ENCODE measurements at regions not wholly inside any gene's neighbourhood (a gene's known extent, or its start where the extent isn't known, plus 50 kb on each side); places are given as distances from the start of the nearest gene placed in this dataset.
A peak's percentile ranks its signal among the peaks of the same experiment; 100 is the strongest.
"Not testable (repeated sequence)": the region's sequence is repeated elsewhere in the genome, so short reads cannot be mapped to it uniquely, and the experiment has no call there.

- DNase-seq (ENCODE audit: extremely low spot score) = no peak
- Histone ChIP-seq H3K9me3 (no peaks in the 10 kb centered on the region), H3K27ac (replicated peaks in 1 of 4) (no peak overlapping the region), H3K36me3 (no peaks in the 10 kb centered on the region), H3K27me3 (peaks cover 0 to 30% (median 0%) of the 10 kb centered on the region in 4 donors), H3K4me1 (peaks cover 0 to 8% (median 3%) of the 10 kb centered on the region in 4 donors), H3K4me3 (no peak overlapping the region)
- WGBS = 86% methylated on average over 10 of the region's 10 CpGs
- intact Hi-C loops (cut with DNase I) = no loop called here
- TF ChIP-seq CTCF (IDR thresholded peaks at IDR 0.05) (no peak), EP300 (IDR thresholded peaks at IDR 0.05) (no peak), POLR2A (IDR thresholded peaks at IDR 0.05; ENCODE audit: low read depth) (no peak), POLR2AphosphoS5 (IDR thresholded peaks at IDR 0.05) (no peak)
Measured at GRCh38 chr10:133011882-133012281, 69.5 kb upstream of the CFAP46 start.

GRCh38 chr10:133011393-133011792 lies 69.0 kb upstream of the CFAP46 start:
- H3K4me1 ChIP-seq; DNase-seq (ENCODE audit: extremely low spot score); H3K4me3 ChIP-seq; H3K9me3 ChIP-seq; H3K27ac ChIP-seq (replicated peaks in 1 of 4); intact Hi-C loops (cut with DNase I); H3K36me3 ChIP-seq: not testable (repeated sequence)
- WGBS = 84% methylated on average over 9 of the region's 9 CpGs
- peaks cover 0 to 30% (median 0%) of the 10 kb centered on the region in 4 donors for H3K27me3 ChIP-seq

GRCh38 chr10:133010843-133011179 lies 68.4 kb upstream of the CFAP46 start:
- H3K27ac ChIP-seq (replicated peaks in 1 of 4); DNase-seq (ENCODE audit: extremely low spot score); H3K4me3 ChIP-seq; H3K9me3 ChIP-seq; H3K36me3 ChIP-seq; H3K4me1 ChIP-seq; intact Hi-C loops (cut with DNase I): not testable (repeated sequence)
- WGBS = 91% methylated on average over 6 of the region's 6 CpGs
- H3K27me3 ChIP-seq = peaks cover 0 to 30% (median 0%) of the 10 kb centered on the region in 4 donors

- no peak overlapping the region for H3K27ac ChIP-seq (replicated peaks in 1 of 4)
- peaks cover 0 to 8% (median 3%) of the 10 kb centered on the region in 4 donors for H3K4me1 ChIP-seq
- no peaks in the 10 kb centered on the region for H3K36me3 ChIP-seq
- DNase-seq (ENCODE audit: extremely low spot score) = peak; percentile 98
- intact Hi-C loops (cut with DNase I) = no loop called here
- TF ChIP-seq POLR2AphosphoS5 (IDR thresholded peaks at IDR 0.05) = no peak
- TF ChIP-seq EP300 (IDR thresholded peaks at IDR 0.05) = no peak
- no peak for TF ChIP-seq CTCF (IDR thresholded peaks at IDR 0.05)
- no peak for TF ChIP-seq POLR2A (IDR thresholded peaks at IDR 0.05; ENCODE audit: low read depth)
- H3K27me3 ChIP-seq = peaks cover 0 to 27% (median 0%) of the 10 kb centered on the region in 4 donors
- H3K9me3 ChIP-seq = no peaks in the 10 kb centered on the region
- 77% methylated on average over 18 of the region's 23 CpGs for WGBS
- H3K4me3 ChIP-seq = peak overlapping the region in 1 of 4 donors; percentile 3
Measured at GRCh38 chr10:133010095-133010842, 67.9 kb upstream of the CFAP46 start.

- TF ChIP-seq POLR2AphosphoS5 (IDR thresholded peaks at IDR 0.05) (no peak), CTCF (IDR thresholded peaks at IDR 0.05) (no peak), EP300 (IDR thresholded peaks at IDR 0.05) (no peak), POLR2A (IDR thresholded peaks at IDR 0.05; ENCODE audit: low read depth) (no peak)
- H3K4me1 ChIP-seq = peaks cover 0 to 8% (median 3%) of the 10 kb centered on the region in 4 donors
- H3K27me3 ChIP-seq = peaks cover 0 to 20% (median 0%) of the 10 kb centered on the region in 4 donors
- WGBS = 60% methylated on average over 7 of the region's 23 CpGs
- H3K4me3 ChIP-seq = peak overlapping the region in 1 of 4 donors; percentile 3
- intact Hi-C loops (cut with DNase I) = no loop called here
- peak overlapping the region in 2 of 4 donors; percentile 18 to 25 for H3K27ac ChIP-seq (replicated peaks in 1 of 4)
- H3K36me3 ChIP-seq = no peaks in the 10 kb centered on the region
- H3K9me3 ChIP-seq = no peaks in the 10 kb centered on the region
- DNase-seq (ENCODE audit: extremely low spot score) = peak; percentile 94
Measured at GRCh38 chr10:133009218-133009950, 67.0 kb upstream of the CFAP46 start.

Data from esophagus muscularis mucosa (tissue), 4 donors.